ENCODE measurements at regions not wholly inside any gene's neighbourhood (a gene's known extent, or its start where the extent isn't known, plus 50 kb on each side); places are given as distances from the start of the nearest gene placed in this dataset.

DNA sequence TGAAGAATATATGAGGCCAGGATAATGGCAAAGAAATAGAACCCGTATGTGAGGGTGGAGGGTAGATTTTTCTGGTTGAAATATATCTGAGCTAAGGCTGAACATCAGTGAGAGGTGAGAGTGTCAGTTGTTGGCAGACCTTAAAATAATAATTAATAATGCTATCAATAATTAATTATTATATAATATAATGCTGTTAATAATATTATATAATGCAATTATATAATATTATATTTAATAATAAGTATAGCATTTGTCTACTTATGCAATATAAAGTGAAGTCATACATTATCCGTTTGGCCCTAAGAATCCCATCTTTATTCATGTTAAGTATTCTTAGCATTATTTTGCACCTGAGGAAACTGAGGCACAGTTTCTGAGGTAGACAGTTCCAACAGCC, 269.9 kb upstream of the FZD8 start:
- no peak for DNase-seq

DNA sequence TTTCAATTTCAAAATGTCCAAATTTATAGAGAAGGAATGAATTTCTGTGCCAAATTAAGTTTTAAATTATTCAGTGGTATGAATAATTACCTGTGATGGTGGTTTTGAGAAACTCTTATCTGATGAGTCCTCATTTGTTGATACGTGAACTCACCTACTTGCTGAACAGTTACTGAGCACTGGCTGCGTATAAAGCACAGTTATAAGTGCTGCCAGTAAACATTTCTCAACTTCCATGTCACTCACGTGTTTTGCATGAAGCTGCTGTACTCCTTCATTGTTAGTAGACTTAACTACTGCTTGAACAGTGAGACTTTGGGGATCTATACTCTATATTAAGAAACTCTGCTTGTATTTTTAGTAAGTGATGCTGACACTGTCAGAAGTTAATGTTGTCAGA, 269.1 kb upstream of the FZD8 start:
- no peak for DNase-seq

DNA sequence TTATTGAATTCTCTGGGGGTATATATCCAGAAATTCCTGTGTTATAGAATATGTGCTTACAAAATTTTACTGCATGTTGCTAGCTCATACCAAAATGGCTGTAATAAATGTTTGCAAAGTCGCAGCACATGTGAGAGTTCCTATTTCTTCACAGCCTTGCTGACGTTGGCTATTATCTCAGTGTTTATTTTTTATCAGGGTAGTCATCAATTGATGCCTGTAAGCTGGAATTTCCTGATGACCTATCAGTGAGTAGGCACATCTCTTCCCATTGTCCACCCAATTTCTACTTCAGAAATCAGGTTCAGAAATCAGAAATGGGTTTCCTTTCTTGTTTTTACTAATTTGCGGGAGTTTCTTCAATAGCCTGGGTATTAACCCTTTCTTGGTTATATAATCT, 268.1 kb upstream of the FZD8 start:
- DNase-seq: no peak

DNA sequence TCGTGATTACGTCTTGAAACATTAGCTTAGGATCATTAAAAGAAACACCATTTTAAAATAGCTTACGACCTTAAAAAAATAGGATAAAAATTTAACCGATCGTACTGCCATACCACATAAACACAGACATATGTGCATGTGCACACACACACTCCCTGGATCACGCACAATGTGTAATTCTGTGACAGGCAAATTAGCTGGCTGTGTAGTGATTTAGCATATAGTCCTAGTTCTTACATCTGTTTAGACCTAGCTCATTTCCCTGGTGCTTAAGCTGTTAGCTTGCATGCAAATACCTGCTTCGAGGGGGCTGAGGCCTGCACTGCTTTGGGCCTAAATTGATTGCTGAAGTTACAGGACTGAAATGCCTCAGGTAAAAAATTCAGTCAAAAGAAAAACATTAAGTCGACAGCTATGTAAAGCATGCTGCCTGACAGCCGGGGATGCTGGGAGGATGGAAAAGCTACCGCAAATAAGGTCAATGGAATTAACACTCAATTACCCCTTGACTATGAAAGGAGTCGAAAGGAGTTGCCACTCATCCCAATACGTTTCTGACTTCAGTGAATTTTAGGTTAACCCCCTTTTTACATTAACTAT, 267.1 kb upstream of the FZD8 start:
- no peak for DNase-seq

DNA sequence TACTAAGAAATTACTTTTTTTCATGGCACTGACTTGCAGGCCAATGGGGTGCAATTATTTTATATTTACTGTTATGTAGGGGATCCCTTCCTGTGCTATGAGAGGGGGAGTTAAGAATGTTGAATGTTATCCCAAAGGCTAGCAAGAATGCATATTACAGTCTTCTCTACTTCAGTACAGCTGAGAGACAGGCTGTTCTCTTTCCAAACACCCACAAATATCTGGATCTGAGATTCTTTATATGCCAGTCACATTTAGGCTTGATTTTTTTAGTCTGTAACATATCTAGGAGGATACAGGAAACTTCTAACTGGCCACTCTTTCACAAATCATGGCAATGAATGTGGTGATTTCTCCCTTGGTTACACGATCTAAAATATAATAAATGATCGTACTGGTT, 266.4 kb upstream of the FZD8 start:
- DNase-seq: no peak

DNA sequence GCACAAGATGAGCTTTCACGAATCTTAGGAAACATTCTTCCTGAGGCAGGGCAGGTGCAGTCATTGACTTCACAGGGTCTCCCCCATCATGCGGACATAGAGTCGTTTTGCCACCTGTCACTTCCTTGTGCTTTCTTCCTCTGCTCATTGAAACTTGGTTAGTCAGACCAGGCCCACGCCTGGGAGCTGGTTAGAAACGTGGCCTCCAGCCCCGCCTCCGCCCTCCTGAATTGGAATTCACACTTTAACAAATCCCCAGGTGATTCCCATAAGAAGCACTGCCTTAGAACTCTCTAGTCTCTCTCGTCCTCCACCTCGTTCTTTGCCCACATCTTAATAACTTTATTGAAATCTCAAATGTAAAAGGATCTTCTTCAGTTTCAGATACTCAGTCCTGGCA, 265.5 kb upstream of the FZD8 start:
- DNase-seq: no peak

DNA sequence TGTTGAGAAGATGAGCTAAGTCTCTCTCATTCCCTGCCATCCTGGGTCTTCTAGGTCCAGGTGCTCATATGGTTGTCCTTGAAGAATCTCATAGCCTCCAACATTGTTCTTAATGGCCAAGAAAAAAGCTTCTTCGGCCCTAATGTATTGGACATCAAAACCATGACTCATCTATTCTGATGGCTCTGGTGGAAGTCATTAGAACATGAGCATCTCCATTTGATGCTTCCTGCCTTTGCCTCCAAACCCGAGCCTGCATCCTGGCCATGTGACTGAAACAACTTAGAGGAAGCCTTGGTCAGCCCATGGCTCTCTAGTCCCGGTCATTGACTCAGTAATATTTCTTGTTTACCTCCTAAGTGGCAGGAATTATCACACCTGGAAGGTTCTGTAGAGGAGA, 264.1 kb upstream of the FZD8 start:
- no peak for DNase-seq

DNA sequence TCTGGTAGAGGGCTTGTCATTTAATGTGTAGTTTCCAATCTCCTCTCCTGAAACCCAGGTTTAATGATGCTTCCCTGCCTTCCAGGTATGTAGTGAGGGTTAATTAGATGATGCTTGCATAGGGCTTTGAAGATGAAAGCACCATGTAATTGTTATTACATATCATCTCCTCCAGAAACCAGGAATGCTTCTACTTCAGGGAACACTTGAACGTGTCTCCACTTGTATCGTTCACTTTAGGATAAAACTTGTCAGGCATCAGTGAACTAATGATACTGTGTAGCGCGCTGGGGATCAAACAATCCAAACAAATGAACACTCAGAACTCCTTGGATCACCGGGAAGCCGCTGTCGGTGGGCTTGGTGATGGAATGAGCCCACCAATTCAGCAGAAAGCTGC, 260.9 kb upstream of the FZD8 start:
- DNase-seq: no peak

DNA sequence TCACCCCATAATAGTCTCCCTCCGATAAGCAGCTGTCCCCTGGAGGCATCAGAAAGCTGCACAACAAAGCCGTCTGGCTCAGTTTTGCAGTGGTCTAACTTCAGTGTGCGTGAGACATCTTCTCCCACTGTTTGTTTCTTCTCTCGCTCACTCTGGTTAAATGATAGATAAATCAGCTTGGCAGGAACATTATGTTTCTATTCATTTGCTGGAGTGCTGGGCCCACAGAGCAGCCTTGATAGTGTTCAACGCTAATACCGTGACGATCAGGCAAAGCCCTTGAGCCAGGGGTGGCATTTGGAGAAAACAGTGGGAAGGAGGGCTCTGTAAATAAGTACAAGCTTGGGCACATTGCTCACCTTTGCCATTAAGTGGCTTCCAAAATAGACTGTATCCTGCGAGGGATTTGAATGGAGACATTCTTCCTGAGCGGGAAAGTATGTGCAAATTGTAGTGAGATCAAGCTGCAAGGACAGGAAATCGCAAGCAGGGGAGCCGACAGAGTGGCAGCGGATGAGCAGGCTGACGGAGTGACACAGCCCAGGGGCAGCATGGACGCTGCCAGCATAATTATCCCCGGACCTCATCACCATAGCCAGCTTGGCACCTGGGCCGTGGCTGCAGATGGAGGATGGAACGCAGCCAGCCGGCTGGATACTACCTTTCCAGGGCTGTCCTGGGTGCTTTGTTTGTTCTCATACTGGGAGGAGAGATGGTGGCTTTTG, 256.8 kb upstream of the FZD8 start:
- DNase-seq: no peak

DNA sequence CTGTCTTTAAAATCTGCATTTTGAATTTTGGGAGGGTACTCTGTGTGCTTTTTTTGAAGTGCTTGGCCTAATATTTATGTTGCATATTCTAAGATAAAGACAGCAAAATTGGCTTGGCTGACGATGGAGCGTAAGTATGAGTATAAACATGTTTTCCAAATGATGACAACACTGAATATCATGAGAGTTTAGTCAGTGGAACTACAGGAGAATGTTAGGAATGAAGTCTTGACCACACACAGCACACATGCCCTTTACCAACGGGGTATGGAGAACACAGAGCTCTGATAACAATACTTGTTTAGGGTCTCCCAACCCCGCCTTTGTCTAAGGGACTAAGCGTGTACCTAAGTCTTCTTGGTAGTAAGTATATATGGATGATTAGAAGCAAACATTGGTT, 253.9 kb upstream of the FZD8 start:
- no peak for DNase-seq

DNA sequence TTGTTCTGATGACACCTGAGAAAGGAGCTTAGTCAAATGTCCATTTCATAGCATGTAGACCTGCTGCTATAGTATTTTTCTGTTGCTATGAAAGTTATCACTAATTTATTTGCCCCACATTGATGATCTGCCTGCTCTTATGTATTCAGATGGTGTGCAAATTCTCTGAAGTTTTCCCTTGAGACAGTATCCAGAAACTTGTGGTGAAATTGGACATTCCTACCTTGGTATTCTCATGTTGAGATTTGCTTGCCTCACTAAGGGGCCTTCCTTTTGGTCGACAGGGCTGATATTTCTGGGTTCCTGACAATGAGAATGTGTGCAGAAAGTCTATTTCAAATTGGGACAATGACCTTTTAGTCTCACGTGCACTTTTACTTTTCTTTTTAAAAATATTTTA, 253.2 kb upstream of the FZD8 start:
- no peak for DNase-seq

DNA sequence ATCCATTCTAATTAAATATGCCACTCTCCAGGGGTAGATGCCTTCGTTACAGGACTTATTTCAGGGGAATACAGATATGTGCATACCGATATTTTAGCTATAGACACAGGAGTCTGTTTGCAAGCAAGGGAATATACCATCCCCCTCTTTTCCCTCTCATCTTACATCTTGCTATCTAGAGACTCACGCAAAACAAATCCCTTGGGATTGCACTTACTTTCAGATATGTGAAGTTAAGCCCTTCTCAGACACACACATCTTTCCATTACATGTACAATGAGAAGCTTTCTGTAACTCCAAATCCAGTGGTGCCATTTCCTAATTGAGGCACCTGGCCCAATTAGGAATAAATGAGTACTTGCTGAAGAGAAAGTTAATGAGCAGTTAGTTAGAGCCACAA, 250.4 kb upstream of the FZD8 start:
- no peak for DNase-seq

DNA sequence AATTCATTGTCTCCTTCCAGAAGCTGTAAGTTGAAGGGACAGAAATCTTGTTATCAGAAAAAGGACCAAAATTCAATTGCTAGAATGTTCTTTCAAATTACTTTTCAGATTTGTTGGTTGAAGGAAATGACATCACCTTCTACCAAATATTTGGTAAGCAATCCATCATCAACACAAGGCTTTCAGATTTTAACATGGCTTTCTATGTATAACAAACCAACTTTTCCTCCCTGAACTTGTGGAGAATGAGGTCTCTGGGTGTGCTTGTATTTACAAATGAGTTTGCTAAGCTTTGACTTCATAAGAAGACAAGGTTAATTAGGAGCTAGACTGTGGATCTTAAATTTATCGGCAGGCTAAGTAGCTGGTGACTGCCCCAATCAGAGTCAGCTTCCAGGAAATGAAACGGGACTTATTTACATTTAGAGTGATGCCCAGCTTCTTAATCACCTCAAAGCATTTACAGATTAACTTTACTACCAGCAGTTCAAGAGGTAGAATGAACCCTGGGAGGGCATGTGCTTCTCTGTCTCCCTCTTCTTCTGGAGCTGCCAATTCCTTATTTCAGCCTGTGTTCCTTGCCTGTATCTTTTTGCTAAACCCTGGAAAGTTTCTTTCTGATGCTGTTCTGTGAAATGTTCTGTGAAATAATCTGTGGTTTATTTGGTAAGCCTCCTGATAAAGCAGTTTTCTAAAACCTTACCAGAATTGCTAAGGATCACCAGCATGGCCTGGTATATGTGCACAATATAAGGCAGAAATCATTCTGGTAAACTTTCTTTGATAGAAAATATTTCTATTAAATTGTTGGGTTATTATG, 248.8 kb upstream of the FZD8 start:
- no peak for DNase-seq

DNA sequence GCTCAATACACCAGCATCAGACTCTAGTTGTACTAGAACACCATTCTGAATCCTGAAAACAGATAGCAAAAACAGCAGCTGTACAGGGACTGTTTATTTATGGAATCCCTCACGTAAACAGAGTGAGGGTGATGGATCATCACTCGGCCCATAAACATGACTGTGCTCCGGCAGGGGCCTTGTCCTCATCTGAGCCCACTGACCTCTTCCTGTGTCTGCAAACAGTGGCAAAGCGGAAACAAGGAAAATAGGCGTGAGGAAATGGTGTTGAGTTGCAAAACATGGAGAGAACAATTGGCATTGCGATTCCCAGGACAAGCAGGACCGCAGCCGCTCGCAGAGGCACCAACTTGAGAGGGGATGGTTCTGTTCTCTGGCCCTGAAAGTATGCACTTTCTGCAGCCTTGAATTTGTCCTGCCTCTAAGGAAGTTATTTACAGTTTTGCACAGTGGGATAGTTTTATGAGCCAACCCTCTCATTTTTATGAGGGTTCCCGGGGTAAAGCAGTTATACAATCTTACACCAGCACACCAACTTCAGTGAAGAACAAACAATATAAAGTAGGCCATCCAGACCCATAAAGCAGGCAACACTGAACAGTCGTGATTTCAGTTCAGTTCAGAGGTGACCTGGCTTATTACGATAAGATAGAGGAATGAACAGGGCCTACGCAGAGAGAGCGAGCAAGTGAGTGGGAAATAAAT, 248.0 kb upstream of the FZD8 start:
- DNase-seq: no peak

DNA sequence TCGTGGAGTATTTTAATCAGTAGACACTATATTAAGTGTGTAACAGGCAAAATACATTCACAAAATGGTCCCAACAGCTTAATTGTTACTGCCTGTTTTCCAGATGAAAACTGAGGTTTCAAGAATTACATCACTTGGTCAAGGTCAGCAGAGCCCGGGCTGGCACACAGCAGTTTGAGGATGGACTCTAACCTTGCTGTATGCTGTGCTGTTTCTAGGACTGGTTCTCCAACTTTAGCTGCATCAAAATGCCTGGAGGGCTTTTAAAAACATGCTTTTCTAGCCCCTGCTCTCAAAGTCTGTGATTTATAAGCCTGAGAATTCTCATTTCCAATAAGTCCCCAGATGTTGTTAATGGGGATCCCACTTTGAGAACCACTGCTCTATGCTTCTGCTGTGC, 247.1 kb upstream of the FZD8 start:
- no peak for DNase-seq

DNA sequence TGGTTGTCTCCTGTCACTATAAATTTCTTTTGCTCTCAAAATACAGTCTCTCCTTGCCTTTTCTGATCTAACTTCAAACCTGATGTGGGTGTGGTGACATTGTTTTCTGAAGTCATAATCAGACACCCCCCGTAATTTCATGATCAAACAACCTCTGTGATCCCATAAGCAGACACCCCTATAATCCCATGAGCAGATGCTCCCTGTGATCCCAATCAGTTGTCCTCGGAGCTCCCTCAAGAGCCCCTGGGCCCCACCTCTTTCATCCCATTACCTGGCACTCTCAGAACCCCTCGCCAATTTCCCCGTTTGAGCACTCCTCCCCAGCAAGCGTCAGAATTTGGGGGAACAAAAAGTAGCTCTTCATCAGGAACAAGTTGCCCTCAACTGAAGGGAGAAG, 246.3 kb upstream of the FZD8 start:
- DNase-seq: no peak

DNA sequence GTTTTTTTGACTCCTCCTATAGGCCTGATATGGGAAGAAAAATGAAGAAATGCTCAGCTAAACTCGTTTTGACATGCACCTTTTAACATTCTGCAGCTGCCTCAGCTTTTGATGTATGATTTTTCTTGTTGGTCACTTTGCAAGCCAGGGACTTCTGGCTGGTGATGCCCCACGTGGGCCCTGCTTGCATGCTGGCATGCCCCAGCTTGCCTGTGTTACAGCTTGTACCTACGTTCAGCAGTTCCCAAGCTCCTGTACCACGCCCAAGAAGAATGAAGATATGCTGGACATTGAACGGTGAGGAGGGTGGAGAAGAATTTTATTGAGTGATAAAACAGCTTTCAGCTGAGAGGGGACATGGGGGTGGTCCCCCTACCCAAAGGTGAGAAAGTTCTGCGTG, 245.6 kb upstream of the FZD8 start:
- DNase-seq: no peak

DNA sequence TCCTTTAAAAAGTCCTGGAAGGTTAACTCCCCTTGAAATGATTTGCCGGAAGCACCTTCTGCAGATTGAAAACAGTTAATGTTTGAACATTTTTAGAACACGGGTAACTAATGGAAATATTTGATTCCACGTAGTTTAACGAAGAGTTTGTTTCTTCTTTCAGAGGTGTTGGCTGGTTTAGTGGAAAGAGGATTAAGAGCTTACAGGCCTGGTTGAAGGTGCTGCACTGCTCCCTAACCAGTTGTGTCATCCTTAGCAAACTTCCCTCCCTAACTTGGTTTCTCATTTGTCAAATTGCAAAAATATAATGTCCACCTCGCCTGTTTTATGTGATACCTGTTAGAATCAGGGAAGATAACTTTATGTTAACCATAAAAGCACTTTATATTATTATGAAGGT, 243.0 kb upstream of the FZD8 start:
- DNase-seq: no peak

DNA sequence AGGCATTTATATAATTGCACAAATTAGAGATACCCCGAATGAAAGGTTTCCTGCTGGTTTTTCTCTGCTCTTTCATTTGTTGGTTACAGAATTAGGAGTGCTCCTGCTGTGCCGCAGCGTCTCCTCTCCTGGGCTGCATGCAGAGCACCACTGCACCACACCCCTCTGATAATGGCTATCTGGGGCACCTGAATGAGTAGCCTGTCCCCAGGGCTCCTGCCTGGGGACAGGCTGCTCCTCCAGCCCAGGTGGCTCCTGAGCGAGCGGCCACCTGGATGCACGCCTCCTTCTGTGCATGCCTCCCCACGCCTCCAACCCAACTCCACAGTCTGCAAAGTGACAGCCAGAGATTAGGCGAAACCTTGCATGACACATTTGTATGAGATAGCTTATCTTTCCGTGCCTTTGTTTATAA, 242.6 kb upstream of the FZD8 start:
- no peak for DNase-seq

DNA sequence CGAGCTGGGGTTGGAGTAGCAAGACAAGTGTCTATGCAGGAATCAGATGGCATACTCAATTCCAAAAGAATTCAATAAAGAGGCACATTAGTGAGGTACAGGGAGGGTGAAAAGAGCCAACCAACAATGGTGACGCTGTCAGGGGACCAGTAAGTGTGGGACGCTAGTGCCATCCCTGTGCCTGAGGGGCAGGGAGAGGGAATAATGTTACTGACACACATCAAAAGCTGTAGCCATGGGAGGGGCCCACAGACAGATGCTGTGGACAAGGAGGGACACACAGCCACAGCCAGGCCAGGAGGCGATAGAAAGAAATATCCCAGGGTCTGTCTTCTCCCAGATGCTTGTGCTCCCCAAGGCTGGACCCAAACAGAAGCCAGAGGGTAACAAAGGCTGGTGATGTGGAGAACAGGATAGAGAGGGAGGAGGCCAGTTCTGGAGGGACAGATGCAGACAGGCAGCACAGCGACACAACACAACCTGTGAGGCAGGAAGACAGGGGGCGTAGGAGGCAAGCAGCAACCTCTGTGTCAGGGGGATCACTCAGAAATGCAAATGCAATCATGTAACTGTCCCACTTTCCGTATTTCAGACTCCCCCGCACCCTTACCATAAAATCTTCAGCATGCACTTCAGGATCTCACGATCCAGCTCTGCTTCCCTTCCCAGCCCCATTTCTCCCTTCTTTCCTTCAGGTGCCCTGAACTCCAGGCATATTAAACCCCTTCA, 240.5 kb upstream of the FZD8 start:
- no peak for DNase-seq

DNA sequence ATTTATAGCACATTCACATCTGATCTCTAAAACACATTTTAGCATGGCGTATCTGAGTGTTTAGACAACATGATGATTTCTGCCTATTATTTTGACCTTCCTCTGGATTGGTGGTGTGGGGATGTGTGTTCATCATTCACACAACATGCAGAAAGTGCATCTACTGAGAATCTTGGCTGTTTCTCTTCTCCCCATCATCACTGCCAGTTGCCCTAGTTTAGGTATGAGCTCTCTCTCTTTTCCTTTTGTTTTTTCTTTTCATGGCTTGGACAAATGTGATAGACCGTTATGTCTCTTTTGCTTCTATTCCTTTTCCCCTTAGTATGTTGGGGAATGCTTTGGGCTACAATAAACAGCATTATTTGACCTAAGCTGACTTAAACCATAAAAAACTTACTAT, 239.2 kb upstream of the FZD8 start:
- DNase-seq: no peak

DNA sequence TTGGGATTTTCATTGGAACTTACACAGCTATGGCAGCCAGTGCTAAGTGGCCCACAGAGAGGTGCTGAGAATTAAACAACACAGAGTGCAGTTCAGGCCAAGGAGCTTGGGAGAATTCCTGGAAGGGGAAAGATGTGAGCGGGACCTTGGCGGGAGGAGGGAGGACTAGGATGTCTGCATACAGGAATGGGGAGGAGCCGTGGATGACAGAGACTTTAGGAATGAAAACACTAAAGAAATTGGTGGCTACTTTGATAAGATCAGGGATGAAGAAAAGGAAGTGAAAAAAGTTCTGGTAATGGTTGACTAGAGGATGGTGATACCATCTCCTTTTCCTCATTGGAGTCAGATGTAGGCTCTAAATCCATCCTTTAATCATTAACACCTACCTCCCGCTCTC, 234.2 kb upstream of the FZD8 start:
- DNase-seq: no peak

All from OCI-M1 (cell line).